BLaER1 treated with 17β-estradiol and CSF1 and Interleukin-3, amounts not matched to agents 10 nM and 100 nM (cell line): ENCODE measurements at regions not wholly inside any gene's neighbourhood (a gene's known extent, or its start where the extent isn't known, plus 50 kb on each side); places are given as distances from the start of the nearest gene placed in this dataset.

Source experiments
- H3K27ac ChIP-seq, 11 experiments: shearing (Covaris generic); formaldehyde crosslinking; 2 replicates each; pipeline ENCODE4 v1.8.1; 2022
- H3K27me3 ChIP-seq, 11 experiments: shearing (Covaris generic); formaldehyde crosslinking; 2 replicates each; pipeline ENCODE4 v1.8.1; 2022
- H3K36me3 ChIP-seq, 11 experiments: shearing (Covaris generic); formaldehyde crosslinking; 2 replicates each; pipeline ENCODE4 v1.8.1; 2022
- H3K4me1 ChIP-seq, 10 experiments: shearing (Covaris generic); formaldehyde crosslinking; 2 replicates each; pipeline ENCODE4 v1.8.1; 2022
- H3K4me2 ChIP-seq, 11 experiments: shearing (Covaris generic); formaldehyde crosslinking; 2 replicates each; pipeline ENCODE4 v1.8.1; 2022
- H3K4me3 ChIP-seq, 10 experiments: shearing (Covaris generic); formaldehyde crosslinking; 2 replicates each; pipeline ENCODE4 v1.8.1; 2022
- H3K9ac ChIP-seq, 11 experiments: shearing (Covaris generic); formaldehyde crosslinking; 2 replicates each; pipeline ENCODE4 v1.8.1; 2022
- H3K9me3 ChIP-seq, 11 experiments: shearing (Covaris generic); formaldehyde crosslinking; replicated peaks in 1 of 11; 2 replicates each; pipeline ENCODE4 v1.8.1; 2022
- H4K20me1 ChIP-seq, 11 experiments: shearing (Covaris generic); formaldehyde crosslinking; 2 replicates each; pipeline ENCODE4 v1.8.1; 2022
- Cebpa-rat ChIP-seq, 11 experiments: shearing (Covaris generic); IDR thresholded peaks; 2 replicates each; pipeline ENCODE4 v1.8.1; 2022

DNA sequence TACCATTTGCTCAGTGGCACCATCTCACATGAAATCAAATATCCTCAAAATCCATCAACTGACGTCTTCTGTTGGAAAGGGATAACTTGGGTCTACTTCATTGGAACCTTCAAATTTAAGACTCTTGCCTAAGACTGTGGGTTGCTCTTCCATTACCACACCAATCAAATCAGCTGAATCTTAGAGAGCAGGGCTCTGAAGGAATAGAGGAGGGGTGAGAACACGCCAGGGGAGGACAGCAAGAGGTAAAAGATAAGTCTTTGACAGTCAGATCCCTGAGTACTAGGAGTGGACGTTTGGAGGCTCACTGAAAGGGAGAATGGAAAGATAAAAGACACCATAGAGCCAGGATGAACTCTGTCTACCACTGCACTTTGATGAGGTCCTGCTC, 107.5 kb downstream of the CCDC71L start:
- no peak overlapping the region; a peak in 1 of 20 replicates for H3K4me3 ChIP-seq
- peaks cover 3 to 37% (median 8%) of the 10 kb centered on the region in 11 experiments; a peak in 15 of 22 replicates for H3K9me3 ChIP-seq
- peaks cover 5 to 44% (median 16%) of the 10 kb centered on the region in 10 experiments; a peak in 18 of 20 replicates for H3K4me1 ChIP-seq
- peak overlapping the region in 10 of 11 experiments; percentile 29 to 74 (median 60); a peak in 16 of 22 replicates for H3K4me2 ChIP-seq
- no peaks in the 10 kb centered on the region for H3K36me3 ChIP-seq
- H4K20me1 ChIP-seq: no peaks in the 10 kb centered on the region
- peak overlapping the region in 2 of 11 experiments; percentile 41 to 64; a peak in 4 of 22 replicates for H3K9ac ChIP-seq
- no peak for TF ChIP-seq Cebpa-rat (IDR thresholded peaks at IDR 0.05)
- H3K27me3 ChIP-seq: no peaks in the 10 kb centered on the region
- peak overlapping the region in 10 of 11 experiments; percentile 42 to 85 (median 58); a peak in 16 of 22 replicates for H3K27ac ChIP-seq

DNA sequence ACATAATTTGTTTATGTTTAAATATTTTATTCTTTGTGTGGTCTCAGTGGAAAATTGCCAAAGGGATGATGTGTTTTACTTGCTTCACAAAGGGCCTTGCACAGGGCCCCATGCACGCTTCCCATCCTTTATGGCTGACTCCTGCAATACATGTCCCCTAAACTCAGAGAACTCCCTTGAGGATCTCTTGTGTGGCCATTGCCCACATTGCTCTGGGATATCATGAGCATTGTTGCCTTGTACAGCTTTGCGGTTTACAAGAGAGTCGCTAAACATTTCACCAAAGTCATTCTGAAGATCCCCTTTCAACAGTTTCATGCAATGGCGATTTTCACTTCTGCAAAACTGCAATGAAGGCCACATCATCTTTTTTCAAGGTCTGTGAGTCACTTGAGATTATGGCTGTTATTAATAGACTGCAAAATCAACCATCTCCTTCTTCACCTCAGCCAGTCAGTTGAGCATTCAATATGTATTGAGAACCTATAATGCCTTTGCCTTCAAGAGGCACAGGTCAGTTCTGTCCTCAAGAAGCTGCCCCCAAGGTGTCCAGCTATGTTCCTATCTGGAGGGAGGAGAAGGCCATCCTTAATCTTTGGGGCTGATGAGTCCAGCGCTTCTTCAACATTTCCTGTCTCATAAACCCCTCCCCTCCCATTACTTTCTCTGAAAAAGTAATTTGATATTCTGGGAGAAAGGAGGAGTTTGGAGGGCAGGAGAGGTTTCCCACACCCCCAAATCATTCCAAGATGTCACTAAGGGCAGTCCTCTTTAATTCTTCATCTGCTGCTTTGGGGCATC, 108.1 kb downstream of the CCDC71L start:
- Histone ChIP-seq H3K27ac (peak overlapping the region in 10 of 11 experiments; percentile 42 to 85 (median 68); a peak in 19 of 22 replicates), H3K4me2 (peak overlapping the region; percentile 5 to 78 (median 51); a peak in 16 of 22 replicates), H3K9ac (peak overlapping the region in 5 of 11 experiments; percentile 22 to 64 (median 53); a peak in 8 of 22 replicates), H3K4me1 (peaks cover 5 to 44% (median 16%) of the 10 kb centered on the region in 10 experiments; a peak in 18 of 20 replicates), H4K20me1 (no peaks in the 10 kb centered on the region), H3K4me3 (no peak overlapping the region; a peak in 1 of 20 replicates), H3K36me3 (no peaks in the 10 kb centered on the region), H3K27me3 (no peaks in the 10 kb centered on the region), H3K9me3 (peaks cover 0 to 31% (median 6%) of the 10 kb centered on the region in 11 experiments; a peak in 13 of 22 replicates)
- TF ChIP-seq Cebpa-rat (IDR thresholded peaks at IDR 0.05): peak in 7 of 11 experiments; percentile 21 to 74 (median 48); a peak in 8 of 22 replicates

- Histone ChIP-seq H3K4me1 (peaks cover 5 to 44% (median 16%) of the 10 kb centered on the region in 10 experiments; a peak in 18 of 20 replicates), H3K4me2 (peak overlapping the region in 6 of 11 experiments; percentile 7 to 78 (median 70); a peak in 10 of 22 replicates), H3K4me3 (no peak overlapping the region), H3K9ac (peak overlapping the region in 4 of 11 experiments; percentile 22 to 64 (median 58); a peak in 6 of 22 replicates), H3K27me3 (no peaks in the 10 kb centered on the region), H3K27ac (peak overlapping the region in 9 of 11 experiments; percentile 35 to 85 (median 75); a peak in 18 of 22 replicates), H3K9me3 (peaks cover 0 to 28% (median 5%) of the 10 kb centered on the region in 11 experiments; a peak in 11 of 22 replicates), H4K20me1 (no peaks in the 10 kb centered on the region), H3K36me3 (no peaks in the 10 kb centered on the region)
- TF ChIP-seq Cebpa-rat (IDR thresholded peaks at IDR 0.05): no peak
These were observed 109.0 kb downstream of the CCDC71L start for GRCh38 chr7:106551936-106552335.

DNA sequence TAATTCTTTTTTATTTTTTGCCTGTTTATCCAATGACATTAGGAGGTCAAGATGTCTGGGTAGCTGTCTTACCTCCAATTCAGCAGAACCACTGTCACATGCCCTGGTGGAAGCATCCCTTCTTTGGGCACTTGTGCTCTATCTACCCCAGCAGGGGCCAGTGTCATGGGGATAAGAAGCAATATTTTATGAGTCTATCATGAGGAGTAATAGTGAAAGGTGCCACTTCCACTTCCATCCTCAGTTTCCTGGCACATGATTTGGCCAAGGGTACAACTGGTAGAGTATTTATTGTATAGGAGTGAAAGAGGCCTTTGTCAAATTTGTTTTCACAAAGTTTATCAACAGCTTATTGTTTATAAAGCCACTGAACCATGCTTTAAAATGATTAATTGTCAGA, 112.5 kb downstream of the CCDC71L start:
- peaks cover 0 to 7% (median 0%) of the 10 kb centered on the region in 11 experiments; a peak in 2 of 22 replicates for H3K9me3 ChIP-seq
- H3K4me1 ChIP-seq: peaks cover 5 to 31% (median 15%) of the 10 kb centered on the region in 10 experiments; a peak in 18 of 20 replicates
- H3K36me3 ChIP-seq: no peaks in the 10 kb centered on the region
- H4K20me1 ChIP-seq: no peaks in the 10 kb centered on the region
- H3K27me3 ChIP-seq: no peaks in the 10 kb centered on the region
- no peak overlapping the region for H3K4me2 ChIP-seq
- TF ChIP-seq Cebpa-rat (IDR thresholded peaks at IDR 0.05): no peak
- H3K27ac ChIP-seq: no peak overlapping the region
- H3K4me3 ChIP-seq: no peak overlapping the region
- H3K9ac ChIP-seq: no peak overlapping the region

GRCh38 chr7:106545275-106545674, 115.7 kb downstream of the CCDC71L start:
- Histone ChIP-seq H3K4me2 (peak overlapping the region in 1 of 11 experiments; percentile 4; a peak in 1 of 22 replicates), H3K9me3 (no peaks in the 10 kb centered on the region), H3K27ac (no peak overlapping the region), H3K36me3 (no peaks in the 10 kb centered on the region), H3K27me3 (no peaks in the 10 kb centered on the region), H4K20me1 (no peaks in the 10 kb centered on the region), H3K4me3 (no peak overlapping the region), H3K4me1 (peaks cover 0 to 20% (median 4%) of the 10 kb centered on the region in 10 experiments; a peak in 9 of 20 replicates), H3K9ac (no peak overlapping the region)
- no peak for TF ChIP-seq Cebpa-rat (IDR thresholded peaks at IDR 0.05)

GRCh38 chr7:106543221-106543757, 117.7 kb downstream of the CCDC71L start:
- no peaks in the 10 kb centered on the region for H3K36me3 ChIP-seq
- H3K27me3 ChIP-seq: no peaks in the 10 kb centered on the region
- no peak overlapping the region for H3K4me3 ChIP-seq
- peak overlapping the region in 3 of 11 experiments; percentile 16 to 61 (median 57); a peak in 4 of 22 replicates for H3K4me2 ChIP-seq
- peaks cover 0 to 20% (median 4%) of the 10 kb centered on the region in 10 experiments; a peak in 9 of 20 replicates for H3K4me1 ChIP-seq
- TF ChIP-seq Cebpa-rat (IDR thresholded peaks at IDR 0.05): no peak
- no peaks in the 10 kb centered on the region for H3K9me3 ChIP-seq
- no peaks in the 10 kb centered on the region for H4K20me1 ChIP-seq
- H3K9ac ChIP-seq: 0 out of 22 replicates have a peak overlapping the region, but pooled peaks of 1 of the 11 experiments have one; percentile 4
- peak overlapping the region in 1 of 11 experiments; percentile 6; a peak in 1 of 22 replicates for H3K27ac ChIP-seq

DNA sequence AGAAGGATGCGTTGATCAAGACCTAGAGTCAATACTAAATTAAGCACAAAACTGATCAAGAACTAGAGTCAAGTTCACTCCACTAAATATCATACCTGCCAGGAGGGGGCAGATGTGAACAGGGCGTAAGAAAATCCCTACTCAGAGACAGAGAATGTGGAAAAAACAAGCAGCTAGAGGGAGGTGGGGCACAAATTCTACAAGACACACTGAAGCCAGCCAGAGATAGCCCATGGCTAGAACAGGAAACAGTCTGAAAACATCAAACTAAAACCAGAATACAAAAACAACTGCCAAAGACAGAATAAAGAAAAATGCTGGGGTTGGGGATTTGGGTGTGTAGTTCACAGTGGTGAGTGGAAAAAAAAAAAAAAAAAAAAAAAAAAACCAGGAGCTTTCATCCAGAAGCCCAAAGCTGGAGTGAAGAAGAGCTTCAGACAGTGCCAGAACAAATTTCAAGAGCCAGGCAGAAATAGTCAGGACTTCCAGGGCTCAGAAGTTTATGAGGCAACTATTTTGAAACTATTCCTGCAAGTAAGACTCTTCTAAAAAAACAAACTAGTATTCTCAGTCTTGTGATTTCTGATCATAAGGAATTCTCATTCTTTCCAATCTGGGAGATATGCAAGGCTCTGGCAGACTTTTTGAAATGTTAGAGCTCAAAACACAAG, 118.3 kb downstream of the CCDC71L start:
- Histone ChIP-seq H3K4me2 (peak overlapping the region in 5 of 11 experiments; percentile 5 to 61 (median 29); a peak in 8 of 22 replicates), H3K27ac (peak overlapping the region in 2 of 11 experiments; percentile 6 to 18; a peak in 1 of 22 replicates), H3K36me3 (no peaks in the 10 kb centered on the region), H3K27me3 (no peaks in the 10 kb centered on the region), H3K4me3 (no peak overlapping the region), H4K20me1 (no peaks in the 10 kb centered on the region), H3K9ac (0 out of 22 replicates have a peak overlapping the region, but pooled peaks of 1 of the 11 experiments have one; percentile 4), H3K4me1 (peaks cover 0 to 25% (median 5%) of the 10 kb centered on the region in 10 experiments; a peak in 13 of 20 replicates), H3K9me3 (no peaks in the 10 kb centered on the region)
- TF ChIP-seq Cebpa-rat (IDR thresholded peaks at IDR 0.05): no peak

DNA sequence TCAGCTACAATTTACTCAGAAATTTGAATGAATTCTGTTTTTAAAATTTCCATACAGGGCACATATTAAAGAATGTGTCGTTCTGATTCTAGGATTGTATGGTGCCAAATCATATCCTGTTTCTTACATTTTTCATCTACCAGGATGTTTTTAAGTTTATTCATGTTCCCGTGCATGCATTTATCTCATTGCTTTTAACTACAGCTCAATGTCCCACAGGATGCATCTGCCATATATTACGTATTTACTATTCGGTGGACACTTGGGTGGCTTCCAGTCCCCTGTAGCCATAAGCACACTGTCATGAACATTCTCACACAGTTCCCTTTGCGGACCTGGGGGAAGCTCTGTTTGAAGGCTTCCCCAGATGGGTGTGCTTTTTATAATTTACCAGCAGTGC, 122.3 kb downstream of the CCDC71L start:
- Histone ChIP-seq H3K36me3 (no peaks in the 10 kb centered on the region), H3K27me3 (no peaks in the 10 kb centered on the region), H3K4me1 (peaks cover 6 to 45% (median 14%) of the 10 kb centered on the region in 10 experiments; a peak in 16 of 20 replicates), H4K20me1 (no peaks in the 10 kb centered on the region), H3K4me2 (peak overlapping the region in 1 of 11 experiments; percentile 1; a peak in 1 of 22 replicates), H3K27ac (no peak overlapping the region), H3K9ac (no peak overlapping the region), H3K9me3 (peaks cover 0 to 13% (median 0%) of the 10 kb centered on the region in 11 experiments; a peak in 7 of 22 replicates), H3K4me3 (no peak overlapping the region)
- no peak for TF ChIP-seq Cebpa-rat (IDR thresholded peaks at IDR 0.05)
